ENCODE measurements at regions not wholly inside any gene's neighbourhood (a gene's known extent, or its start where the extent isn't known, plus 50 kb on each side); places are given as distances from the start of the nearest gene placed in this dataset.

DNA sequence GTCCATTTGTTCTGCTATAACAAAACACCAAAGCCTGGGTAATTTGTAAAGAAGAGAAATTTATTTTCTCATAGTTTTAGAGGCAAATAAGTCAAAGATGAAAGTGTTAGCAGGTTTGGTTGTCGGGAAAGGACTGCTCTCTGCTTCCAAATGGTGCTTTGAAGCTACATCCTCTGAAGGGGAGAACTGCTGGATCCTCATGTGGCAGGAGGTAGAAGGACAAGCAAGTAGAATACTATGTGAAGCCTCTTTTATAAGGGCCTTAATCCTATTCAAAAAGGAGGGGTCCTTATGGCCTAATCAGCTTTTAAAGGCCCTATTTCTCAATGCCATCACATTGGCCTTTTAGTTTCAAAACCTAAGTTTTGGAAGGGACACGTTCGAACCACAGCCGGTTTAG is 826.0 kb upstream of the EPHA7 start:
- H3K4me1 ChIP-seq, result no peaks in the 10 kb centered on the region
- no peaks in the 10 kb centered on the region for H3K36me3 ChIP-seq (ENCODE audit: insufficient read depth in 1 of 2, low read depth in 1 of 2)
- no peaks in the 10 kb centered on the region for H3K27me3 ChIP-seq (ENCODE audit: insufficient read depth in 3 of 3, low read length in 2 of 3)
- H3K27ac ChIP-seq, result no peak overlapping the region
- TF ChIP-seq, protein P1, sequence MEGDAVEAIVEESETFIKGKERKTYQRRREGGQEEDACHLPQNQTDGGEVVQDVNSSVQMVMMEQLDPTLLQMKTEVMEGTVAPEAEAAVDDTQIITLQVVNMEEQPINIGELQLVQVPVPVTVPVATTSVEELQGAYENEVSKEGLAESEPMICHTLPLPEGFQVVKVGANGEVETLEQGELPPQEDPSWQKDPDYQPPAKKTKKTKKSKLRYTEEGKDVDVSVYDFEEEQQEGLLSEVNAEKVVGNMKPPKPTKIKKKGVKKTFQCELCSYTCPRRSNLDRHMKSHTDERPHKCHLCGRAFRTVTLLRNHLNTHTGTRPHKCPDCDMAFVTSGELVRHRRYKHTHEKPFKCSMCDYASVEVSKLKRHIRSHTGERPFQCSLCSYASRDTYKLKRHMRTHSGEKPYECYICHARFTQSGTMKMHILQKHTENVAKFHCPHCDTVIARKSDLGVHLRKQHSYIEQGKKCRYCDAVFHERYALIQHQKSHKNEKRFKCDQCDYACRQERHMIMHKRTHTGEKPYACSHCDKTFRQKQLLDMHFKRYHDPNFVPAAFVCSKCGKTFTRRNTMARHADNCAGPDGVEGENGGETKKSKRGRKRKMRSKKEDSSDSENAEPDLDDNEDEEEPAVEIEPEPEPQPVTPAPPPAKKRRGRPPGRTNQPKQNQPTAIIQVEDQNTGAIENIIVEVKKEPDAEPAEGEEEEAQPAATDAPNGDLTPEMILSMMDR (IDR thresholded peaks at IDR 0.05), result no peak
- 78 to 81% (median 79%) methylated on average over 4 of the region's 4 CpGs for WGBS, 3 donors
- ATAC-seq (no peak), DNase-seq (no peak)
- no peaks in the 10 kb centered on the region for H3K9me3 ChIP-seq
- no peak overlapping the region for H3K4me3 ChIP-seq
- intact Hi-C loops (cut with DNase I), result no loop called here

DNA sequence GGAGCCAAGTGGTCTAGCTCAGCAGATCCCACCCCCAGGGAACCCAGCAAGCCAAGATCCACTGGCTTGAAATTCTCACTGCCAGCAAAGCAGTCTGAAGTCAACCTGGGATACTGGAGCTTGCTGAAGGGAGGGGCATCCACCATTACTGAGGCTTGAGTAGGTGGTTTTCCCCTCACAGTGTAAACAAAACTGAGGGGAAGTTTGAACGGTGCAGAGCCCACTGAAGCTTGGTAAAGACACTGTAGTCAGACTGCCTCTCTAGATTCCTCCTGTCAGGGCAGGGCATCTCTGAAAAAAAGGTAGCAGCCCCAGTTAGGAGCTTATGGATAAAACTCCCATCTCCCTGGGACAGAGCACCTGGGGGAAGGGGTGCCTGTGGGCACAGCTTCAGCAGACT is 819.5 kb upstream of the EPHA7 start:
- 37 to 69% (median 60%) methylated on average over 1 of the region's 1 CpG for WGBS, 3 donors
- Histone ChIP-seq H3K27ac (no peak overlapping the region), H3K36me3 (ENCODE audit: insufficient read depth in 1 of 2, low read depth in 1 of 2) (no peaks in the 10 kb centered on the region), H3K4me3 (no peak overlapping the region), H3K4me1 (no peaks in the 10 kb centered on the region), H3K27me3 (ENCODE audit: insufficient read depth in 3 of 3, low read length in 2 of 3) (no peaks in the 10 kb centered on the region), H3K9me3 (no peaks in the 10 kb centered on the region)
- DNase-seq (no peak), ATAC-seq (no peak)
- TF ChIP-seq, protein P1 (IDR thresholded peaks at IDR 0.05), result no peak
- intact Hi-C loops (cut with DNase I), result no loop called here

DNA sequence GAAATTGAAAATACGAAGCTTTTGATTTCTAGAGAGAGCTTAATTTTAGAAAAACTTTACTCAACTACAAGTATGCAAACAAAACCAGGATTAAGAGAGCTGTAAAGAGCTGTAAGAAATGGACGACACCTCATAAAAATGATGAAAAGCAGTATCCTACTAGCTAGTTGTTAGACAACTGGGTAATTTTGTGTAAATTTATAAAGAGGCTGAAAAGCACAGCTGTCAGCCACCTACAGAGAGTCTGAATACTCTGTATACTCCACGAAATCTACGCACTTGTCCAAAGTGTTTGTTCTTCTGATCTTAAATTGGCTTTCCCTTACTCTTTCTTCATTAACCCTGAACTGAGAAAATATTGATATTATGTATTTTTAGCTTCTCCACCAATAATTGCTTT is 808.4 kb upstream of the EPHA7 start:
- TF ChIP-seq, protein P1 (IDR thresholded peaks at IDR 0.05), result no peak
- no peaks in the 10 kb centered on the region for H3K27me3 ChIP-seq (ENCODE audit: insufficient read depth in 3 of 3, low read length in 2 of 3)
- ATAC-seq (no peak), DNase-seq (no peak)
- intact Hi-C loops (cut with DNase I), result no loop called here
- no peaks in the 10 kb centered on the region for H3K9me3 ChIP-seq
- no peaks in the 10 kb centered on the region for H3K4me1 ChIP-seq
- no peak overlapping the region for H3K4me3 ChIP-seq
- H3K36me3 ChIP-seq (ENCODE audit: insufficient read depth in 1 of 2, low read depth in 1 of 2), result no peaks in the 10 kb centered on the region
- WGBS, 3 donors, result 40 to 67% (median 56%) methylated on average over 4 of the region's 4 CpGs
- H3K27ac ChIP-seq, result no peak overlapping the region

DNA sequence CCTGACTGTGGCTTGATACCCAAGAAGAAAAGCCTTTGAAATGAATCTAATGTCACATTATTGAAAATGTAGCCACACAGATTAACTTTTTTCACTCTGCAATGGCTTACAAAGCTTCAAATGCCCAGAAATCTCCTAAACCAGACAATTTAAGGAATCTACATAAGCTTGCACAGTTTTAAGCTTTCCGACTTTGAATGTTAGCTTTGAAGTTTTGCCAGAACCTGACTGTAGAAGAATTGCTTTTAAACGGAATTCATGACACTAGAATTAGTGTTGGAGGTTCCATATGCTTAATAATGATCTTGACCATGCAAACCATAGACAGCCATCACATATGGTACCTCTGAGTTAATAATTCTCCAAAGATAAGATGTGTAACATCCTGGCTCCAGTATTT is 798.5 kb upstream of the EPHA7 start:
- no peaks in the 10 kb centered on the region for H3K9me3 ChIP-seq
- H3K27me3 ChIP-seq (ENCODE audit: insufficient read depth in 3 of 3, low read length in 2 of 3), result no peaks in the 10 kb centered on the region
- no peak overlapping the region for H3K27ac ChIP-seq
- H3K4me1 ChIP-seq, result no peaks in the 10 kb centered on the region
- ATAC-seq (no peak), DNase-seq (no peak)
- intact Hi-C loops (cut with DNase I), result no loop called here
- TF ChIP-seq, protein P1 (IDR thresholded peaks at IDR 0.05), result no peak
- H3K36me3 ChIP-seq (ENCODE audit: insufficient read depth in 1 of 2, low read depth in 1 of 2), result no peaks in the 10 kb centered on the region
- no peak overlapping the region for H3K4me3 ChIP-seq
- 15 to 22% (median 16%) methylated on average over 2 of the region's 2 CpGs for WGBS, 3 donors

DNA sequence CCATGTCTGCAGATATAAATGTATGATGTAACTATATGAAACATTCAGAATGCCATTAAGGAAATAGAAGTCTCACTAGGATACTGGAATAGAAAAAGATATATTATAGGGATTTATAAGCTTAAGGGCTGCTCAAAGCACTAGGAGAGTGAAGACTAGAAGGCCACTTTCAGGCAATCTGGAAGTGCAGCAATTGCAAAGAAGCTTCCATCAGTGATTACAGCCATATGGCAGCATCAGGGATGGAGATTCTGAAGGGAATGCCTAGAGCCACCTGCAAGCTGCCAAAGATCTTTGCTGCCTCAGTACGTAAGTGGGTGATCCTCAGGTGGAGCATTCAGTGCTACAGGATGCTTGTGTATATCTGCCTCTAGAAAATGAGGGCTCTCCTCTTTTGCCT is 796.2 kb upstream of the EPHA7 start:
- TF ChIP-seq, protein P1 (IDR thresholded peaks at IDR 0.05), result no peak
- intact Hi-C loops (cut with DNase I), result no loop called here
- 70 to 73% (median 70%) methylated on average over 1 of the region's 1 CpG for WGBS, 3 donors

More for the DNA sequence above, 796.2 kb upstream of the EPHA7 start:
- Histone ChIP-seq H3K27ac (no peak overlapping the region), H3K36me3 (ENCODE audit: insufficient read depth in 1 of 2, low read depth in 1 of 2) (no peaks in the 10 kb centered on the region), H3K4me1 (no peaks in the 10 kb centered on the region), H3K4me3 (no peak overlapping the region), H3K9me3 (no peaks in the 10 kb centered on the region), H3K27me3 (ENCODE audit: insufficient read depth in 3 of 3, low read length in 2 of 3) (no peaks in the 10 kb centered on the region)
- ATAC-seq (no peak), DNase-seq (no peak)

Measured in psoas muscle (tissue), 7 donors.